ENCODE measurements at regions not wholly inside any gene's neighbourhood (a gene's known extent, or its start where the extent isn't known, plus 50 kb on each side); places are given as distances from the start of the nearest gene placed in this dataset.
A peak's percentile ranks its signal among the peaks of the same experiment; 100 is the strongest.
"Not testable (repeated sequence)": the region's sequence is repeated elsewhere in the genome, so short reads cannot be mapped to it uniquely, and the experiment has no call there.

- peak; percentile 43 for DNase-seq
Observed at GRCh38 chr1:200279810-200280411, 129.9 kb downstream of the ZNF281 start.

GRCh38 chr1:200275816-200276453, 133.9 kb downstream of the ZNF281 start:
- no peak for DNase-seq

- no peak for DNase-seq
Observed at GRCh38 chr1:200275415-200275814, 134.4 kb downstream of the ZNF281 start.

GRCh38 chr1:200274116-200274515, 135.7 kb downstream of the ZNF281 start:
- no peak for DNase-seq

DNA sequence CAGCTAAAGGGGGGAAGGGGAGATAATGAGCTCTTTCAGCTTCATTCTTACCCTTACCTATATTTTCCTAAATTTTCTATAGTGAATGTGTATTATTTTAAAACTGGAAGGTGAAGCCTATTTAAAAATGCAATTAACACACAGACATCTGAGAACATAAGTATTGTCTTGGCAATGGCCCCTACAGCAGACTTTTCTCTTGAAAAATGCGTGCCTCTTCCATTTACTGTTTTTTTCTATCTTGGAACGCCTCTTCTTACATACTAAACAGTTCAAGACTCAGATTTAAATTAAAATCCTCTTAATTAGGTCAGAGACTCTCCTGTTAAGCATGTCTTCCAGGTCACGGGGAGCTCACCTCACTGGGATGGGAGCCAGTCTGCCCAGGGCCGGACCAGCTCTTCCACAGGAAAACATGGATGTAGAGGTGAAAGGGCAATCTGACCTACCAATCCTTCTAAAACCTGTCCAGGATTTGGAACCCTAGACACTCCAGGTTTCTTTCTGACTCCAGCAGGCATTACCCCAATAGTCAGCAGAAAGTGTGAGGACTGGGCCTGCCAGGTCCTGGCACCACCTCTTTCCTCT, 137.3 kb downstream of the ZNF281 start:
- DNase-seq: no peak

GRCh38 chr1:200269256-200269655, 140.6 kb downstream of the ZNF281 start:
- no peak for DNase-seq

GRCh38 chr1:200267937-200268336, 141.9 kb downstream of the ZNF281 start:
- DNase-seq: no peak

DNA sequence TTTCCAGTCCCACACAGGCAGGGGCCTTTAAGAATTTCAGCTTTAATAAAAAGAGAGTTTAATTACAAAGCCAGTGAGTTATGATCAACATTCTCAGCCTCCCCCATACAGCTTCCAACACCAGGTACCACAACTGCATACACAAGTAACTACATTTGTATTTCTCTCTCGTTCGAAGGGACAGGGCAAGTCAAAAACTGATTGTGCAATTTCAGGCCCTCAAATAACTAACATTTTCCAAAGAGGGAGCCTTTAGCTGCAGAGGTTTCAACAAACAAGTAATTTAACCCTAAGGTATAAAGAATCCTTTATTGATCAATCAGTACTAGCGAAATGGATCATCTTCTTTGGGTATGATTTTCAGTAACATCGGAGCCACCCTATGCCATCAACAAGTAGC, 142.4 kb downstream of the ZNF281 start:
- DNase-seq: no peak

- no peak for DNase-seq
Observed at GRCh38 chr1:200266871-200267270, 143.0 kb downstream of the ZNF281 start.

GRCh38 chr1:200265881-200266280, 144.0 kb downstream of the ZNF281 start:
- DNase-seq: no peak

GRCh38 chr1:200265104-200265503, 144.7 kb downstream of the ZNF281 start:
- no peak for DNase-seq

GRCh38 chr1:200263203-200263602, 146.6 kb downstream of the ZNF281 start:
- no peak for DNase-seq

DNA sequence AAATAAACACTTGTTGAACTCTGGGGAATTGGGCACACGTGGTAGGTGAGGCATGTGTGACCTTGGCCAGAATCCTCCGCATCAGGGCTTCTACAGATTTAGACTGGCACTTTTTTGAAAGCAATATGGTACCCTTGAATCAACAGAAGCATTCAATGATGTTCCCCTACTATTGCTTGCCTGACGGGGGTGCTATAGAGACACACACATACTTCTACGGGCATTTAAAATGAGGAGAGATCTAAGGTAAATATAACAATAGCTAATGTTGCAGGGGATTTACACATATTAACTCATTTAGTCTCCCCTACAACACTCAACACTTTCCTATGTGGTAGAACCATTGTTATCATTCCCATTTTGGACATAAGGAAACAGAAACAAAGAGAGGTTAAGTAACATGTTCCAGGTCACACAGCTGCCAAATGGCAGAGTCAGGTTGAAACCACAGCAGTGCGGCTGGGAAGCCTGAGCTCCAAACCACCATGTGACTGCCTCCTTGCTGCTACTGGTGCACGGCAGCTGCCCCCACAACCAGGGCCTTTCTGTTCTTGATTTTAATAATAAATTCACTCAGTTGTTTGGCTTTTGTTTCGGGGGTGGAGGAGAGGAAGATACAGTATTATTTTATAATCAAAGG, 147.4 kb downstream of the ZNF281 start:
- DNase-seq: no peak

- DNase-seq: peak; percentile 61
Observed at GRCh38 chr1:200260597-200261335, 149.1 kb downstream of the ZNF281 start.

GRCh38 chr1:200258447-200259375, 151.1 kb downstream of the ZNF281 start:
- peak; percentile 54 for DNase-seq

GRCh38 chr1:200257235-200257634, 152.6 kb downstream of the ZNF281 start:
- no peak for DNase-seq

DNA sequence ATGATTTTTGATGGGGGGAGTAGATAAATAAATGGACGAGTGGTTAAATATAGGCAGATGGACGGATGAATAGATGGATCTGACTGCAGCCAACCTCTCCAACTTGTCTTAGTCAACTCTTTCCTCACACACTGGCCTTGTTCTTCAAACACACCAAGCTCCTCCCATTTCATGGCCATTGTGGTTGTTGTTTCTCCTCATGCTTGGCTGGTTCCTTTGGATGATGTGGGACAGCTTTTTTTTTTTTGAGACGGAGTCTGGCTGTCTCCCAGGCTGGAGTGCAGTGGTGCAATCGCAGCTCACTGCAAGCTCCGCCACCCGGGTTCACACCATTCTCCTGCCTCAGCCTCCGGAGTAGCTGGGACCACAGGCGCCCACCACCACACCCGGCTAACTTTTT, 155.2 kb downstream of the ZNF281 start:
- not testable (repeated sequence) for DNase-seq

DNA sequence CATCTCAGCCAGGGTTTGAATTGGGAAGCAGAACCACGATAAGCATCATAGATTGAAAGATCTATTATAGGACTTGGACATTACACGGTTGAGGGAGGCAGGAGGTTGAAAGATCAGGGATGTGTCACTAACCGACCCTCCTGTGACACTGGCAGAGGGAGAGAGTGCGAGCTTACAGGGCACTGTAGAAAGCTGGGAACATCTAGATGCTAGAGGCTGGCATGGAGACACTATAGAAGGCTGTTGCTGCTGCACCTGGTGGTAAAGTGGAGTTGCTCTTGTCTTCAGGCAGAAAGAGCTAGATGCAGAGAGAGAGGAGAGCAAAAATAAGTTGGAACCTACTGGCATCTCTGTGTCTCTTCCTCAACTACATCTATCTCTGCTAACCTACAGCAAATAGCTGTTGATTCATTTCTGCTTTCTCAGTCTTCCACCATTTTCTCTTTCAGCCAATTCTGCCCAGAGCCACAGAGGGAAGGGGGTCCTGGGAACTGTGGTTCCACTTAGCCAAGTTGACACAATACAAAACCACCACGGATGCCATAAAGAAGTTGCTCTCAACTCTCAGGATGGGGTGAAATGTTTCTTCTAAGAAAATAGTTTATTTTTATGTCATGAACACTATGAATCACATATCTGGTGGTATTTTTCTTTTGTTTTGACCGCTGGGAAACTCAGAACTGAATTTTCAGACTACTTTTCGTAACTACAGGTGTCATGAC, 155.9 kb downstream of the ZNF281 start:
- DNase-seq: no peak

DNA sequence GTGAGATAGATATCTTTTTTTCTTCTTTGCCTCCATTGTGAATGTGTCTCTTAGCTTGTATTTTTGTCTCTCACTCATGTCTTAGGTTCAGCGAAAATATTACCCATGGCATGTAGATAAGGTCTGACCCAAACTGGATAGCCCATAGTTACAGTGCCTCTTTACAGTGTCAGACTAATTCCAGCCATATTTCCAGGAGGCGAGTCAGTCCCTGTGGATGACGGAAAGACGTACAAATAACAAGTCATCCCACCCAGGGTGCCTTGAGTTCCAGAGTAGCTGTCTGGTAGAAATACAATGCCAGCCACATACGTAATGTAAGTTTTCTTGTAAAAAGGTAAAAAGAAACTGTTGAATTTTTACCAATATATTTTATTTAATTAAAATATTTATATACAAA, 157.3 kb downstream of the ZNF281 start:
- DNase-seq: no peak

GRCh38 chr1:200250469-200250868, 159.4 kb downstream of the ZNF281 start:
- DNase-seq: no peak

GRCh38 chr1:200248541-200248940, 161.3 kb downstream of the ZNF281 start:
- no peak for DNase-seq

DNA sequence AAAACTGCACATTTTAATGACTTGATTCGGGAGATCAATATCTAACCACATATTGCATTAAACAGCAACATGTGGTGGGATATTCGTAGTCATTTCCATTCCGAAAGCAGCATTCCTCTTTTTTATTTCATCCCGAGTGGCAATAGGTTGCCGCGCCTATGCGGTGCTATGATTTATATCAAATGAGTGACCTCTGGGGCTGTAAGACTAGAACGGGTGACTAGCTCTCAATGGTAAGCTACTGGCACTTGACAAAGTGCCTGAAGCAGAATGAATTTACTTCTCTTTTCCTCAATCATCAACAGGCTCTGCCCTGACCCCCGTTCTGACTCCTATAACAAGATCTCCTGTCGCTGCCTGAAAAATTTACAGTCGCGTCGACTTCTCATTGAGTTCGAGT, 162.3 kb downstream of the ZNF281 start:
- DNase-seq: no peak
